ENCODE measurements at regions not wholly inside any gene's neighbourhood (a gene's known extent, or its start where the extent isn't known, plus 50 kb on each side); places are given as distances from the start of the nearest gene placed in this dataset.

- TF ChIP-seq PATZ1 (CRISPR knock-in tag; IDR thresholded peaks at IDR 0.05; ENCODE audit: borderline replicate concordance) (no peak), ARNTL (CRISPR knock-in tag; IDR thresholded peaks at IDR 0.05; ENCODE audit: borderline replicate concordance, low read depth) (no peak), ZNF70 (CRISPR knock-in tag; IDR thresholded peaks at IDR 0.05) (no peak), POU6F1 (CRISPR knock-in tag; IDR thresholded peaks at IDR 0.05; ENCODE audit: borderline replicate concordance, low read depth) (no peak), ZFP3 (CRISPR knock-in tag; IDR thresholded peaks at IDR 0.05) (no peak), TOX (CRISPR knock-in tag; IDR thresholded peaks at IDR 0.05; ENCODE audit: borderline replicate concordance) (no peak), ISL1 (CRISPR knock-in tag; IDR thresholded peaks at IDR 0.05) (no peak), ZFP30 (CRISPR knock-in tag; IDR thresholded peaks at IDR 0.05) (no peak), OSR1 (CRISPR knock-in tag; IDR thresholded peaks at IDR 0.05) (no peak), ZC3H10 (CRISPR knock-in tag; IDR thresholded peaks at IDR 0.05) (no peak)
These were observed 126.2 kb downstream of the TLR5 start (continued) for GRCh38 chr1:223016890-223017289.

- TF ChIP-seq BACH2 (CRISPR knock-in tag; IDR thresholded peaks at IDR 0.05; ENCODE audit: borderline replicate concordance) (no peak), ZNF8 (CRISPR knock-in tag; IDR thresholded peaks at IDR 0.05) (no peak), ZC3H10 (CRISPR knock-in tag; IDR thresholded peaks at IDR 0.05) (no peak), CSDC2 (CRISPR knock-in tag; IDR thresholded peaks at IDR 0.05) (no peak)
- no peak for ATAC-seq
These were observed 125.8 kb downstream of the TLR5 start for GRCh38 chr1:223017291-223017690.

DNA sequence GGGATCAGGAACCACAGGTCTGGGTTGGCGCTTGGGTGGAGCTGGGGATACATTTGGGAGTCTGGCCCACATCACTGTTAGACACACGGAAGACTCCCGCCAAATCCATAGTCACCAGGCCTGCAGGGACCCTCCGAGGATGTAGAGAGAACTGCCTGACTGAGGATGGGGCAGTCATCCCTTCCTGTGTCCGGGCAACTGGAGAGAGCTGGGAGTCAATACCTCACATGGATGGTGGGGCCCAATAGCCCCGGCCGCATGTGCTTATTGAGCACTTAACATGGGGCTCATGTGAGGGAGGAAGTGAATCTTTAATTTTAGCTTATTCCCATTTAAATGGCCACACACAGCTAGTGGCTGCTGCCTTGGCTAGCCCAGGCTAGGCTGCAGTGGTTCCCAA lies 124.5 kb downstream of the TLR5 start:
- TF ChIP-seq RARB (CRISPR knock-in tag; IDR thresholded peaks at IDR 0.05): no peak
- no peak for TF ChIP-seq PPARA (CRISPR knock-in tag; IDR thresholded peaks at IDR 0.05; ENCODE audit: borderline replicate concordance)
- no peak for TF ChIP-seq ZC3H10 (CRISPR knock-in tag; IDR thresholded peaks at IDR 0.05)
- no peak for ATAC-seq

DNA sequence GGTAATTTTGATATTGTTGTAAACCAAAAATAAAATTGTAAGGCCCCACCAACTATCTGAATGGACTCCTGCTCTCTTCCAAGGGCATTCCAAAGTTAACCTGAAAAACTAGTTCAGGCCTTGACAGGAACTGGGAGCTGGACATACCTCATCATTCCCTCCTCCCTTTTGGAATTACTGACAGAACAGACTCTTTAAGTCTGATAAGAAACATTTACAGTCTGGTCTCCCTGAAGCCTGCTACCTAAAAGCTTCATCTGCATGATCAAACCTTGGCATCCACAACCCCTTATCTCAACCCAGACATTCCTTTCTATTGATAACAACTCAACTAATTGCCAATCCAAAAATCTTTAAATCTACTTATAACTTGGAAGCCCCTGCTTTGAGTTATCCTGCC lies 123.8 kb downstream of the TLR5 start:
- TF ChIP-seq BACH2 (CRISPR knock-in tag; IDR thresholded peaks at IDR 0.05; ENCODE audit: borderline replicate concordance) (no peak), SNAI2 (CRISPR knock-in tag; IDR thresholded peaks at IDR 0.05) (no peak), ZNF70 (CRISPR knock-in tag; IDR thresholded peaks at IDR 0.05) (no peak), PATZ1 (CRISPR knock-in tag; IDR thresholded peaks at IDR 0.05; ENCODE audit: borderline replicate concordance) (no peak), PPARA (CRISPR knock-in tag; IDR thresholded peaks at IDR 0.05; ENCODE audit: borderline replicate concordance) (no peak), ZC3H10 (CRISPR knock-in tag; IDR thresholded peaks at IDR 0.05) (no peak), ZFP3 (CRISPR knock-in tag; IDR thresholded peaks at IDR 0.05) (no peak), OSR1 (CRISPR knock-in tag; IDR thresholded peaks at IDR 0.05) (no peak), POU6F1 (CRISPR knock-in tag; IDR thresholded peaks at IDR 0.05; ENCODE audit: borderline replicate concordance, low read depth) (no peak), ZNF8 (CRISPR knock-in tag; IDR thresholded peaks at IDR 0.05) (no peak), ISL1 (CRISPR knock-in tag; IDR thresholded peaks at IDR 0.05) (no peak; the same call in none of the 2 replicates), ESRRG (CRISPR knock-in tag; IDR thresholded peaks at IDR 0.05) (no peak), TOX (CRISPR knock-in tag; IDR thresholded peaks at IDR 0.05; ENCODE audit: borderline replicate concordance) (no peak), ZFP30 (CRISPR knock-in tag; IDR thresholded peaks at IDR 0.05) (no peak)
- TF ChIP-seq, protein P1, sequence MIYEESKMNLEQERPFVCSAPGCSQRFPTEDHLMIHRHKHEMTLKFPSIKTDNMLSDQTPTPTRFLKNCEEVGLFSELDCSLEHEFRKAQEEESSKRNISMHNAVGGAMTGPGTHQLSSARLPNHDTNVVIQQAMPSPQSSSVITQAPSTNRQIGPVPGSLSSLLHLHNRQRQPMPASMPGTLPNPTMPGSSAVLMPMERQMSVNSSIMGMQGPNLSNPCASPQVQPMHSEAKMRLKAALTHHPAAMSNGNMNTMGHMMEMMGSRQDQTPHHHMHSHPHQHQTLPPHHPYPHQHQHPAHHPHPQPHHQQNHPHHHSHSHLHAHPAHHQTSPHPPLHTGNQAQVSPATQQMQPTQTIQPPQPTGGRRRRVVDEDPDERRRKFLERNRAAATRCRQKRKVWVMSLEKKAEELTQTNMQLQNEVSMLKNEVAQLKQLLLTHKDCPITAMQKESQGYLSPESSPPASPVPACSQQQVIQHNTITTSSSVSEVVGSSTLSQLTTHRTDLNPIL (CRISPR knock-in tag; IDR thresholded peaks at IDR 0.05; ENCODE audit: low read depth): no peak
- TF ChIP-seq, protein P2, sequence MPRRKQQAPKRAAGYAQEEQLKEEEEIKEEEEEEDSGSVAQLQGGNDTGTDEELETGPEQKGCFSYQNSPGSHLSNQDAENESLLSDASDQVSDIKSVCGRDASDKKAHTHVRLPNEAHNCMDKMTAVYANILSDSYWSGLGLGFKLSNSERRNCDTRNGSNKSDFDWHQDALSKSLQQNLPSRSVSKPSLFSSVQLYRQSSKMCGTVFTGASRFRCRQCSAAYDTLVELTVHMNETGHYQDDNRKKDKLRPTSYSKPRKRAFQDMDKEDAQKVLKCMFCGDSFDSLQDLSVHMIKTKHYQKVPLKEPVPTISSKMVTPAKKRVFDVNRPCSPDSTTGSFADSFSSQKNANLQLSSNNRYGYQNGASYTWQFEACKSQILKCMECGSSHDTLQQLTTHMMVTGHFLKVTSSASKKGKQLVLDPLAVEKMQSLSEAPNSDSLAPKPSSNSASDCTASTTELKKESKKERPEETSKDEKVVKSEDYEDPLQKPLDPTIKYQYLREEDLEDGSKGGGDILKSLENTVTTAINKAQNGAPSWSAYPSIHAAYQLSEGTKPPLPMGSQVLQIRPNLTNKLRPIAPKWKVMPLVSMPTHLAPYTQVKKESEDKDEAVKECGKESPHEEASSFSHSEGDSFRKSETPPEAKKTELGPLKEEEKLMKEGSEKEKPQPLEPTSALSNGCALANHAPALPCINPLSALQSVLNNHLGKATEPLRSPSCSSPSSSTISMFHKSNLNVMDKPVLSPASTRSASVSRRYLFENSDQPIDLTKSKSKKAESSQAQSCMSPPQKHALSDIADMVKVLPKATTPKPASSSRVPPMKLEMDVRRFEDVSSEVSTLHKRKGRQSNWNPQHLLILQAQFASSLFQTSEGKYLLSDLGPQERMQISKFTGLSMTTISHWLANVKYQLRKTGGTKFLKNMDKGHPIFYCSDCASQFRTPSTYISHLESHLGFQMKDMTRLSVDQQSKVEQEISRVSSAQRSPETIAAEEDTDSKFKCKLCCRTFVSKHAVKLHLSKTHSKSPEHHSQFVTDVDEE (CRISPR knock-in tag; IDR thresholded peaks at IDR 0.05): no peak
- no peak for ATAC-seq
